ENCODE measurements at regions not wholly inside any gene's neighbourhood (a gene's known extent, or its start where the extent isn't known, plus 50 kb on each side); places are given as distances from the start of the nearest gene placed in this dataset.

DNA sequence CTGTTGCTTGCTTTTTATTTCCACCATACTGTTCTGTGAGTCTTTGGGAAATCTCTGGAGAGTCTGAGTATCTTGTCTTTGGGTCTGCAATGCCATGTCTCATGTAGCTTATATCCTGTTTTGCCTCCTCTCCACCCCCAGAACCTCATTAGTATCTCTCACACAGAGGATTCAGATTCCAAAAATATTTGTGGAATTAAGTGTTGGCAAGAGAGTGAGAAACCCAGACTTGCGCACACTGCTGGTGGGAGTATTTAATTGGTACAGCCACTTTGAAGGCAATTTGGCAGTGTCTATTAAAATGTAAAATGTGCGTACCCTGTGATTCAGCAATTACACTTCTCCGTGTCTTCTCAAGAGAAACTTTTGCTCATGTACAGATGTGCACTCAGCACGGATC lies 68.6 kb downstream of the ZNF621 start:
- DNase-seq (ENCODE audit: low read depth), result peak; percentile 33
- TF ChIP-seq, protein P1, sequence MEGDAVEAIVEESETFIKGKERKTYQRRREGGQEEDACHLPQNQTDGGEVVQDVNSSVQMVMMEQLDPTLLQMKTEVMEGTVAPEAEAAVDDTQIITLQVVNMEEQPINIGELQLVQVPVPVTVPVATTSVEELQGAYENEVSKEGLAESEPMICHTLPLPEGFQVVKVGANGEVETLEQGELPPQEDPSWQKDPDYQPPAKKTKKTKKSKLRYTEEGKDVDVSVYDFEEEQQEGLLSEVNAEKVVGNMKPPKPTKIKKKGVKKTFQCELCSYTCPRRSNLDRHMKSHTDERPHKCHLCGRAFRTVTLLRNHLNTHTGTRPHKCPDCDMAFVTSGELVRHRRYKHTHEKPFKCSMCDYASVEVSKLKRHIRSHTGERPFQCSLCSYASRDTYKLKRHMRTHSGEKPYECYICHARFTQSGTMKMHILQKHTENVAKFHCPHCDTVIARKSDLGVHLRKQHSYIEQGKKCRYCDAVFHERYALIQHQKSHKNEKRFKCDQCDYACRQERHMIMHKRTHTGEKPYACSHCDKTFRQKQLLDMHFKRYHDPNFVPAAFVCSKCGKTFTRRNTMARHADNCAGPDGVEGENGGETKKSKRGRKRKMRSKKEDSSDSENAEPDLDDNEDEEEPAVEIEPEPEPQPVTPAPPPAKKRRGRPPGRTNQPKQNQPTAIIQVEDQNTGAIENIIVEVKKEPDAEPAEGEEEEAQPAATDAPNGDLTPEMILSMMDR (conservative IDR thresholded peaks at IDR 0.05; ENCODE audit: low read depth, low read length), result no peak
- no peak overlapping the region for H3K4me3 ChIP-seq (ENCODE audit: low read depth, low read length)

- peak; percentile 30 for DNase-seq (ENCODE audit: low read depth)
- H3K4me3 ChIP-seq (ENCODE audit: low read depth, low read length), result no peak overlapping the region
- TF ChIP-seq, protein P1 (conservative IDR thresholded peaks at IDR 0.05; ENCODE audit: low read depth, low read length), result no peak
These were observed 72.7 kb downstream of the ZNF621 start for GRCh38 chr3:40597441-40597840.

GRCh38 chr3:40598338-40598737 lies 73.6 kb downstream of the ZNF621 start:
- TF ChIP-seq, protein P1 (conservative IDR thresholded peaks at IDR 0.05; ENCODE audit: low read depth, low read length), result no peak
- DNase-seq (ENCODE audit: low read depth), result no peak
- H3K4me3 ChIP-seq (ENCODE audit: low read depth, low read length), result no peak overlapping the region

DNA sequence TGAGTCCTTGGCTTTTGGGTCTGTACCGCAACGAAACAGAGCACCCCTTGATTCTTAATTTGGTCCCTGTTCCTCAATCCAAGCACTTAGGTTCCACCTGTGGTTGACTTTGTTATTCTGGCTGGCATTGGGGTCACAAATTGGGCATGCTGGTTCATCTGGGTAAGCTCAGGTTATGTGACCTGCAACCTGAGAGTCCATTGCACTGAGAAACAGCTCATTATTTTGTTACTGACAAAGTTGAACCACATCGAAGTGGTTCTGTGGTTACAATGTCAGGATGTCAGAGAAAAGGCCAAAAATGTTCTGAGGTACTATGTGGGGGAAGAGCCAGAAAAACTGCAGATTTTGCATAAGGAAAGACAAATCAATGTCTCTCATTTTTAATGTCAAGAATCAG lies 74.2 kb downstream of the ZNF621 start:
- no peak overlapping the region for H3K4me3 ChIP-seq (ENCODE audit: low read depth, low read length)
- DNase-seq (ENCODE audit: low read depth), result no peak
- TF ChIP-seq, protein P1 (conservative IDR thresholded peaks at IDR 0.05; ENCODE audit: low read depth, low read length), result no peak

DNA sequence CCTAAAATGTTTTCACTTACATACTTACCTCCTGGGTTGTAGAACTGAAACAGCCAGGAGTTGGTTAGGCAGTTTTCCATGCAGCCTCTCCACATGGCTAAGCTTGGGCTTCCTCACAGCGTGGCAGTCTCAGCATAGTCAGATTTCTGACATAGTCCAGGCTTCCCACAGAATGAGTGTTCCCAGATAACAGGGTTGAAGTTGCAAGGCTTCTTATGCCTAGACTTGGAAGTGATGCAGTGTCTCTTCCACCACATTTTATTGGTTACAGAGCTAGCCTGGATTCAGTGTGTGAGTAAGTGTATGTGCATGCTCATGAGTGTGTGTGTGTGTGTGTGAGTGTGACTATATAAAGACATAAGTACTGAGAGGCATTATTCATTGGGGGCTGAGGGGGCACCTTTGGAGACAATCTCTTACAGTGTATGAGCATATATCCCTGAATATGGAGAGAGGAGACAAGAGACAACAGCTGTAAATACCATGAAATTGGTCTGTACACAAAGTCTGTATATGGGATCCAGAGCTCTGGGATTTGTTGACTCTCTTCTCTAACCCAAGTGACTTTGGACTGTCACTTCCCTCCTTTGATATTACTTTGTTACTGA lies 78.1 kb downstream of the ZNF621 start:
- TF ChIP-seq, protein P1 (conservative IDR thresholded peaks at IDR 0.05; ENCODE audit: low read depth, low read length), result no peak
- no peak for DNase-seq (ENCODE audit: low read depth)
- H3K4me3 ChIP-seq (ENCODE audit: low read depth, low read length), result no peak overlapping the region

GRCh38 chr3:40605960-40606359 lies 81.2 kb downstream of the ZNF621 start:
- no peak overlapping the region for H3K4me3 ChIP-seq (ENCODE audit: low read depth, low read length)
- DNase-seq (ENCODE audit: low read depth), result peak; percentile 11
- TF ChIP-seq, protein P1 (conservative IDR thresholded peaks at IDR 0.05; ENCODE audit: low read depth, low read length), result no peak

DNA sequence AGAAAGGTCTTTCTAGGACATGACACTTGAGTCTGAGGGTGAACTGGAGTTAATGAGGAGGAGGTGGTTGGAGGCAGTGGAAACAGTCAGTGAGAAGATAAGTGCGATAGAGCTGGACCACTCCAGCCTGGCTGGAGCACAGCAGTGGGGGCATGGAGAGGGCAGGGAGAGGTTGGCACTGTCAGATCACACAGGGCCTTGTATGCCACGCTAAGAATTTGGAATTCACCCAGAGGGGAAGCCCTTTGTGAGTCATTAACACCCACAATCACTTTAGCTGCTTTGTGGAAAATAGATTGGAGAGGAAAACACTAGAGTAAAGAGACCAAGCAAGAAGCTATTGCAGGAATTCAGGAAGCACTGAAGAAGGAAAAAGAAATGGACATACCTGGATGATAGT lies 83.3 kb downstream of the ZNF621 start:
- DNase-seq (ENCODE audit: low read depth), result no peak
- TF ChIP-seq, protein P1 (conservative IDR thresholded peaks at IDR 0.05; ENCODE audit: low read depth, low read length), result no peak
- no peak overlapping the region for H3K4me3 ChIP-seq (ENCODE audit: low read depth, low read length)

Data from choroid plexus epithelial cell (primary cell).